Nucleus accumbens (tissue), 56 donors: ENCODE measurements at regions not wholly inside any gene's neighbourhood (a gene's known extent, or its start where the extent isn't known, plus 50 kb on each side); places are given as distances from the start of the nearest gene placed in this dataset.
"Not testable (repeated sequence)": the region's sequence is repeated elsewhere in the genome, so short reads cannot be mapped to it uniquely, and the experiment has no call there.

Experiments used
- DNase-seq, 56 donors: peaks; one replicate each; lab custom pipeline; 2025; lab: John Stamatoyannopoulos, UW

DNA sequence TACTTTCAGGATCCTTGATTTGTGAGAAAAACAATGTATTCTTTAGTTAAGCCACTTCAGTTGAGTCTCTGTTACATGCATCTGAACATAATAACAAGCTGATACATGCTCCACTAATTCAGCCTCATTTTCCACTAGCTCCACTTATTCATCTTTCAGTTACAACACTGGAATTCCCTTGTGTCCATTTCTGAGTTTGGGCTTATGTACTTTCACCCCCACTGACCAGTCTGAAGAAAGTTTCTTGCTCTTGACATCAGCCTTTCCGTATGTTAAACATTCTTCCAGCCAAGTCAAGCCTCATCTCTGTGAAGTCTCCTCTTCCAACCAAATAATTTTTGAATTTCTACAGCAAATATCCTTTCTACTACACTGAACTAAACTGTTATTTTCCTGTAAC, 592.5 kb upstream of the NOVA1 start:
- DNase-seq = no peak

GRCh38 chr14:27199272-27199671, 601.4 kb upstream of the NOVA1 start:
- no peak for DNase-seq

GRCh38 chr14:27205036-27205435, 607.2 kb upstream of the NOVA1 start:
- no peak for DNase-seq

- DNase-seq = no peak
Measured at GRCh38 chr14:27211741-27212140, 613.9 kb upstream of the NOVA1 start.

DNA sequence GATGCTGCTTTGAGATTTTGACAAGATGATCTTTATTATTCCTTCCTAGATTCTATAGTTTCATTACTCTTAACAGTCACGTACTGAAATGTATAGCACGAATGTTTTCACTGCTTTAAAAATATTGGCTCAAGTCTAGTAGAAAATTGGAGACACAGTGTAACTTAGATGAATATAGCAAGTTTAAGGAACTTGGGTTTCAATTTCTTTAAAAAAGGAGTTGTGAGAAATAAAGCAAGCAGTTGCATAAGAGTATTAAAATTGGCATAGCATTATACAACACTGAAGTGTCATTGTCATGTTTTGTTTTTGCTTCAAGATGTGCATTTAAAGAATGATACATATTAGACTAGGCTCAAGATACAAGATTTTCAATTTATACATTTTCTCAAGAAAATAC, 624.8 kb upstream of the NOVA1 start:
- DNase-seq = no peak

- no peak for DNase-seq
Measured at GRCh38 chr14:27223906-27224305, 626.1 kb upstream of the NOVA1 start.

GRCh38 chr14:27228053-27228452, 630.2 kb upstream of the NOVA1 start:
- no peak for DNase-seq

DNA sequence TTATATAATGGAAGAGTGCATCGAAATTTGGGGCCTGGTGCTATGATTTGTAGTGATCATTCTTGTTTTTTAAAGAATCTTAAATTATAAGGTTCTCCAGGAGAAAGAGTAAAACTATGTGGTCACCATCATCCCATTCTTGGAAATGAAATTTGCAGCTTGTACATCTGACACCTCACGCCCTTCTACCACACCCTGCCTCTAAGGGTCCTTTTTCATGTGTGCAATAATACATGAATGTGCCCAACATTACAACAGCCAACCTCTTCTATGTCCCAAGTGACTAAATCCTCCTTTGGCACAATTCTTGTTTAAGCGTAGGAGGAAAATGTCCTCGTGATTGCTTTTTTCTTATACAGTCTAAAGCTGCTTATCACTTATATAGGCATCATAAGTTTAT, 636.5 kb upstream of the NOVA1 start:
- DNase-seq = no peak

GRCh38 chr14:27236601-27237000, 638.8 kb upstream of the NOVA1 start:
- DNase-seq = no peak

GRCh38 chr14:27242874-27243273, 645.0 kb upstream of the NOVA1 start:
- DNase-seq = no peak

GRCh38 chr14:27243365-27243764, 645.5 kb upstream of the NOVA1 start:
- no peak for DNase-seq

DNA sequence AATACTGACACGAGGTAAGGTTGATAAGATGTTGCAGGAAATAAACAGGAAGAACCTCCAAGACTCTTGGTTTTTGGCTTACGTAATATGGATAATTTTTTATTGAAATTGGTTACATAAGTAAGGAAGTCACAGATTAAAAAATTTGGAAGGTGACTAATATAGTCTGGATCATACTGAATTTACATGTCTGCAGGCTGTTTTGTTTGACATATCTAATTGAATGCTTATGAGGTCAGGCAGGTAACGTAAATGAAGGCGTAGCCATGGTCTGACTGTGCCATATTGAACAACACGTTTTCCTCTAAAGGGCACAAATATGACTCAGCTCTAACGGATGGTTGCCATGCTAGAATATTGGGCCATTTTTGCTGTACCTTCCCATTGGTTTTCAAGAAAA, 648.1 kb upstream of the NOVA1 start:
- no peak for DNase-seq

- DNase-seq = no peak
Measured at GRCh38 chr14:27253966-27254365, 656.1 kb upstream of the NOVA1 start.

GRCh38 chr14:27256805-27257204, 659.0 kb upstream of the NOVA1 start:
- no peak for DNase-seq

DNA sequence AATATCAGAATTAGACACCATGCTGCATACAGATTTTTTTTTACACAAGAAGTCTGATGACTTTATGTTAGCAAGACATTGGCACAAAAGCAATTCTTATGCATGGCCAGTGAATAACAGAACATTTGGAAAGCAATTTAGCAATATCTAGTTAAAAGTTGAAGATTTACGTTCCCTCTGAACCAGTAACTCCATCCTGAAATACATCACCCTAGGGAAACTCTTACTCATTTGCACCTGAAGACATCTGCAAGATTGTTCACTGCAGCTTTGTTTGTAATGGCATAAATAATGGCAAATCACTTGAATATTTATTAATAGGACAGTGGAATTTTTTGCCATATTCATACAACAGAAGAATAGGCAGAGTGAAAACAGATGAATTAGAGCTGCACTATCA, 670.0 kb upstream of the NOVA1 start:
- DNase-seq = no peak

GRCh38 chr14:27270716-27271115, 672.9 kb upstream of the NOVA1 start:
- no peak for DNase-seq

DNA sequence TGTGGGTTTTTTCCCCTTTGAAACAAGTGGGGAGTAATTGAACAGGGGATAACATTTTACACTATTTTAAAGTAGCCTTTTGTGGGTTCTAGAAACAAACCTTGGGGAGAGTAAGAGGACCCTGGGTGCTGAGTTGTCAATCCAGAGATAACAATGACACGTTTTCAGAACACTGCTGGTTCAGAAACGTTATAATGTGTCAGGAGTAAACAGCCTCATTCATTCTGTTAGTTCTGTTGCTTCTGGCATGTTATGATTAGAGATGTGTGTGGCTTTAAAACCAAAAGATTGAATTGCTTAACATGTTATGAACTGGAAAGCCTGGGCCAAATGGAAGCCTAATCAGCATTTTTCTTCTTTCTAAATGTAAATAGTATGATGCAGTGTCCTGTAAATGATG, 680.5 kb upstream of the NOVA1 start:
- DNase-seq = no peak

GRCh38 chr14:27305441-27305945, 707.7 kb upstream of the NOVA1 start:
- no peak for DNase-seq

DNA sequence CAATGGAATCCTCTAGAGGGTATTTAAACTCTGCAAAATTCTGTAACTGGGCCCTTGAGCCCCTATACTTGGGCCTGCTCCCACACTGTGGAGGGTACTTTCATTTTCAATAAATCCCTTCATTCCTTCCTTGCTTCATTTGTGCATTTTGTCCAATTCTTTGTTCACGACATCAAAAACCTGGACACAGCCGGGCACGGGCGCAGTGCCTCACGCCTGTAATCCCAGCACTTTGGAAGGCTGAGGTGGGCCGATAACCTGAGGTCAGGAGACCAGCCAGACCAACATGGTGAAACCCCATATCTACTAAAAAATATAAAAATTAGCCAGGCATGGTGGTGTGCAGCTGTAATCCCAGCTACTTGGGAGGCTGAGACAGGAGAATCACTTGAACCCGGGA, 714.9 kb upstream of the NOVA1 start:
- DNase-seq = not testable (repeated sequence)

- no peak for DNase-seq
Measured at GRCh38 chr14:27314231-27314630, 716.4 kb upstream of the NOVA1 start.

GRCh38 chr14:27315477-27315876, 717.6 kb upstream of the NOVA1 start:
- no peak for DNase-seq

- DNase-seq = no peak
Measured at GRCh38 chr14:27315947-27316346, 718.1 kb upstream of the NOVA1 start.

- DNase-seq = no peak
Measured at GRCh38 chr14:27318774-27319420, 721.1 kb upstream of the NOVA1 start.
